Activated naive CD4-positive, alpha-beta T cell (primary cell): ENCODE measurements at regions not wholly inside any gene's neighbourhood (a gene's known extent, or its start where the extent isn't known, plus 50 kb on each side); places are given as distances from the start of the nearest gene placed in this dataset.

ENCODE experiments used
- DNase-seq, 4 experiments: peaks; one replicate each; lab custom pipeline; 2025; lab: John Stamatoyannopoulos, UW

DNA sequence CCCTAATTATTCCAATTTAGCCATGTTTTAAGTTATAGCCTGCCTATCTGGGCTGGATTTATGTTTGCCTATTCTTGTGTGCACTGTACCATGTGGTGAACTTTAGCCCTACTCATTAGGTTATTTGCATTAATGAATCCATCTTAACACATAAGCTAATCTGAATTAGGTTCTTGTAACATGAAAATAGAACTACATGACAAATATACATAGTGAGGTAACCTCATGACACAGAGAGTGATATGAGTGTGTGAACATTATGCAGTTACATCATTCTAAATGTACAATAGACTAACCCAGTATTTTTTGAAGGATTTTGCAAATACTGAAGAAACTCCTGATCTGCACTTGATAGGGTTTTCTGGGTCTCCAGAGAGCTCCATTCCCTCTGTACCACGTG is 733.7 kb upstream of the CITED2 start:
- DNase-seq: no peak

DNA sequence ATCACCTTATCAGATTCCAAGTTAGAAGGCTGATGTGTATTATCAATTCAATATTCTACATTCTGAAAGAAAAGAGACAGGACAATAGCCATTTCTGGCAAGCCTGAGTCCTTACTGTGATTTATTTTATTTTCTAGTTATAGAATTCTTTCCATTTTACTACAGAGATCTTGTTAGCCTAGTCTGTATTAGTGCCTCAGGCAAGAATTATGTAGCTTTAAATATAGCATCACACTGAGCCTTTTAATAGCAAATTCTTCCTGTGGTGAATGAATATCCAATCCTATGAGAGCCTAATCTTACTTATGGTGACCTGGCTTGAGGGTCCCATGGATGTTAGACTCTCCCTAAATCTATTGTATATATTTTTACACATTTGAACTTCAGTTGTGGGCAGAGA is 732.8 kb upstream of the CITED2 start:
- DNase-seq: no peak

DNA sequence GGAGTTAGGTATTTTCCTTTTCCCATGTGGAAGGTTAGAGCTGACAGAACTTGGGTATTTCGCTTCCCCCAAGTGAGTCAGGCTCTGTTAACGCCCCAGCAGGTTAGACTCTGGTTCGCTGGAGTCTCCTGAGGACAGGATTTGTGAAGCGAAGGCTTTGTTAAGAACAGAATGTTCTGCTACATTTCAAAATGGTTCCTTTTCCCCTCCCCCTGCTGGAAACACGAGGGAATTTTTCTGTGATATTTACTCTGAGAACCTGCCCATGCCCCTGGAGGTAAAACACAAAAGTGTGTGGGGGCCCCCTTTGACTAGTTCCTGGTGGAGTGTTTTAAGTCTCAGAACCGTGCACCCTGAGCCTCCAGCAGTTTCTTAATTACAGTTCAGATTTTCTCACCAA is 731.4 kb upstream of the CITED2 start:
- no peak for DNase-seq

DNA sequence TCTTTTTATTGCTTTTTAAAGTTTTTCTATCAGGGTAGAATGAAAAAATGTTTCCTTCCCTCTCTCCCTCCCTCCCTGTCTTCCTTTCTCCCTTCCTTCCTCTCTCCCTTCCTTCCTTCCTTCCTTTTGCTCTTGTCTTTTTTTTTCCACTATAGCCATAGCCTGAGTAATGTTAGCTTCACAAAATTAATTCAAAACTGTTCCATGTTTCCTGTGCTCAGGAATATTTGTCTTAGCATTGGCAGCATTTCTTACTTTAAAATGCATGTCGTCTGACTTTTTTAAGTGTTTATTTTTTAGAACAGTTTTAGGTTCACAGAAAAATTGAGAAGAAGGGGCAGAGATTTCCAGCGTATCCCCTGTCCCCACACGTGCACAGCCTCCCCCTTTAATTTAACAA is 730.8 kb upstream of the CITED2 start:
- DNase-seq: no peak

DNA sequence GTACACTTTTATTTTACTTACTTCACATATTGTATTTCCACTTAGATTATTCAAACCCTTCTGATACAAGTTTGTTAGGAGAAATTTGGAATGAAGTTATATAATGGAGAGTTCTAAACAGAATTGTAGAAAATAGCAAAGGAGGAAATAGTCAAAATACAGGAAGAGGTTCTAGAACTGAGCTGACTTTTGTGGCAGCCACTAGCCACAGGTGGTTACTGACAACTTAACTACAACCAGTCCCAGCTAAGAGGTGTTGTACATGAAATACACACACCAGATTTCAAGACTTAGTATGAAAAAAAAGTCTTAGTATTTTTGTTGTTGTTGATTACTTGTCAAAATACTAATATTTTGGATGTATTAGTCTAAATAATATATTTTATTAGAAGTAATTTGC is 727.4 kb upstream of the CITED2 start:
- no peak for DNase-seq

DNA sequence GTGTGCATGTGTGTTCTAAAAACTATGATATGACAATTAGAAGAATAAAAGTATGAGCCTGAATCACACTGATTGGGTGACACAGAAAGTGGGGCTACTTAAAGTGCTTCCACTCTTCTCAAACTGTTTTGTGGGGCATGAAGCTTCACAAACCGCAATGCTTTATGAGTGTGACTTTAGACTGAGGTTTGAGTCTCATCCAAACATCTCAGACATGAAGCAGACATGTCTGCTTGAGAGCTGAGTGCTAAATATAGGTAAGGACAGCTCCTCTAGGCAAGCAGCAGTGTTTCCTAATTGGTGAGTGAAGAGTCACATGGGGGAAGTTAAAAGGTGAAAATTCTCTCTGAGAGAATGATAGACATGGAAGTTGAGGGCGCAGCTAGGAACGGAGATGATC is 726.9 kb upstream of the CITED2 start:
- DNase-seq: no peak

DNA sequence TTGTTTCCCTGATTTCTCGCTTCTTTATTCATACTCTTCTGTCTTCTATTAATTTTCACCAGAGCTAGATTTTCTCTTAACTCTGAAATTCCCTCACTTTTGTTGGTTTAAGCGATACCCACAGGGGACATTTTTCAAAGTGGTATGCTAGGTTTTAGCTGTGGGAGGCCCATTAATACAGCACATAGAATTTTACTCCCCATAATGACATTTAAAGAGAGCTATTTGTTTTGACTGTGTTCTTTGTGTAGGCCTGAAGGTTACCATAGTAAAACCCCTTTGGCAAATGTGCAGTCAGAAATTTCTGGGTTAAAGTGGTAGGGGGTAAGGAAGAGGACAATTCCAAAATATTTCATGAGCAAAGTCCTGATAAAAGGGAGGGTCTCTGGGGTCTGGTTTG is 721.1 kb upstream of the CITED2 start:
- DNase-seq: no peak

DNA sequence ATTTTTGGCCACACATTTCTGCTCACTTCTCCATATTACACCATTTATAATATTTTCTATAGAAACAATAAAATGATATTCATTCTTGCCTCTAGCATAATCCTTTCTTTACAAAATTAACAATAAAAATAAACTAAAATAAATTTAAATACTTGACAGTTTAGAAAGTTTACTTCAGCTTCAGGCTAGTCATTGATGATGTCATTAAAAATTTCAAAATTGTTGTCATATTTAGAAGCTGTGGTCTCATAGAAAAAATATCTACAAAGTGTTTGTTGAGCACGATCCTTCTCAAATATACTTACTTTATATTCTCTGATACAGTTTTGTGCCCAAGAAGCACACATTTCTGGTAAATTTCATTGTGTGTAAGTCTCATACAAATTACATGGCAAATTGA is 717.4 kb upstream of the CITED2 start:
- no peak for DNase-seq

DNA sequence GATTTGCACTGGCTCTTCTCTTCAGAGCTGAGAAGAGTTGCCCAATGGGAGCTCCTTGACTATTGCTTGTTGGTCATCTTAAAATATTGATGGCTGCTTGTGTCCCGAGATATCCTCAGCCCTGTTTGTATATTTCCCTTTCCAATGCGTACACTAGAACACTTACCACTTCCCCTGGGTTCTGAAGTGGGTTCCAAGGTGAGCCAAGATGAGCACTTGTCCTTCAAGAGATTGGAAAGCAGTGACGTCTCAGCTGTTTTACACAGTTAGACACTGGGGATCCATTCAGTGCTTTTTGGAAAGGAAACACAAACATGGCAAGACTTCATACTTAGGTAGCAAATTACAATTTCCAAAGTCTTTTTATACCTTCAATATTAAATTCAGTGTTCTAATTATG is 716.4 kb upstream of the CITED2 start:
- no peak for DNase-seq

DNA sequence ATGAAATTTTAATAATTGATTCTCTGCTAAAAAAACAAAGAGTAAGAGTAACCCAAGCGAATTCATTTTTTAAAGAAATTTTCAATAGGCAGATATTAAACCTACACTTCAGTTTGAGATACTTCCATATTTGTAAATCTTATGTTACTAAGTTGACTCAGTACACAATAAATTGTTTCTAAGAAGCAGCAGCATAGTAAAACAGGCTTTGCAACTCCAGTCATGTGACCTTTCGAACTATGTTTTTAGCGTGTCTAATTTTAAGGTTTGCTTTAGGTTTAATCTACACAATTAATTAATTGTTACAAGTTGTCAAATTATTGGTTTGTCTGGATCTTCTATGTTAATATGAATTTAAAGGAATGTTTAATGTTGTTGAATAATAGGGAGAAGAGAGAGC is 708.9 kb upstream of the CITED2 start:
- DNase-seq: no peak

DNA sequence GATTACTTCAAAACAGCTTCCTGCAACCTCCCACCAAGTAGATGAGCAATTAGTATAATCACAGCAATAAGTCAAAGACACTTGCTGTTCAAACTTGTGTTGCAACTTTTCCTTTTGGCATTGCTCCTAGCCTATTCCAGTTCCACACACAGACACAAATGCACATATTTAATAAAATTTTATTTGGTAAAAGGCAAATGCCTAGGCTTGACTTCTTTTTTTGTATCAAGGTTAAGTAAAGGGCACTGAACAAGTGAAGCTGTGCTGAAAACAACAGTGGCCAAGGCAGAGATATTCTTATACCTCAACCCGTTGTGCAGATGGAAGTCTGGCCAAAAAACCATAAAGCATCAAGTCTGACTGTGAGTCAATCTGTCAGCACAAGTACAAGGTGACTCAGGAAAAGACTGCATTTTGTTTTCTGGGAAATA is 708.4 kb upstream of the CITED2 start:
- no peak for DNase-seq

DNA sequence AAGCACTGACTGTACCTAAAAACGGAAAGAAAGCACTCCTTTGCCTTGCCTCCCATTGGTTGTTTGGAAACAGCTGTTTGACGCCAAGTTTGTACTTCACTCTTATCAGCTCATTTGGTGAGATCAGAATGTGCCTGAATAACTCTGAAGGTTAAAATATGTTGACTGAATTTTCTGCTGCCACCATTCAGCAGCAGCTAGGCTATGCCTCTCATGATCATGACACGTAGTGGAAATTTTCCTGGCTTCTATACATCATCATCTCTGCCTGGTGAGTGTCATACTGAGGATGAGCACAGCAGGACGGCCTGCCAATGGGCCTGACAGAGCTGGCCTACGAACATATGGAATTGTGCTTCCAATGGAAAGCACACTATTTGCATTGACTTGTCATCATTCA is 704.9 kb upstream of the CITED2 start:
- no peak for DNase-seq

DNA sequence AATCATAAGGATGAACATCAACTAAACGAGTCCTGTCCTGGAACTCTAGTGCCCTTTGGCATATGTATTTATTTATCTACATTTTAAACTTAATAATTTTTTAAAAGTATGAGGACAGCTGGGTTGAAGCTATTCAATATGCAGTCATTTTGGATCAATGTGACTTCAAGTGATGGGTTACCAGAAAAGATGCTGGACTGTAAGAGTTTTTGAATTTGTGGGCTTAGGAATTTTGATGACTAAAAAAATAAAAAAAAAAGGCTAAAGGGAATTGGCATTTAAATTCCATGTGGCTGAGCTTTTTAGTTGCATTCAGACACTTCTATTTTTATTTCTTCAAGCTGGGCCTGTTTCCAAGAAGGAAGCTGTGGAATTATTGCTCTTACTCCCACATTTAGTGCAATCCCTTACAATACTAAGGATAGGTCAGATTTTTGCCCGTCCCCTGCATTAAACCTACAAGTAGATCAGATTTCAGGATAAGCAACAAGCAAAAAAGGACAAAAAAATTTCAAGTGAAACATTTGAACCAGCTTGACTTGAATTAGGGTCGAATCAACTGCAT is 704.2 kb upstream of the CITED2 start:
- no peak for DNase-seq

DNA sequence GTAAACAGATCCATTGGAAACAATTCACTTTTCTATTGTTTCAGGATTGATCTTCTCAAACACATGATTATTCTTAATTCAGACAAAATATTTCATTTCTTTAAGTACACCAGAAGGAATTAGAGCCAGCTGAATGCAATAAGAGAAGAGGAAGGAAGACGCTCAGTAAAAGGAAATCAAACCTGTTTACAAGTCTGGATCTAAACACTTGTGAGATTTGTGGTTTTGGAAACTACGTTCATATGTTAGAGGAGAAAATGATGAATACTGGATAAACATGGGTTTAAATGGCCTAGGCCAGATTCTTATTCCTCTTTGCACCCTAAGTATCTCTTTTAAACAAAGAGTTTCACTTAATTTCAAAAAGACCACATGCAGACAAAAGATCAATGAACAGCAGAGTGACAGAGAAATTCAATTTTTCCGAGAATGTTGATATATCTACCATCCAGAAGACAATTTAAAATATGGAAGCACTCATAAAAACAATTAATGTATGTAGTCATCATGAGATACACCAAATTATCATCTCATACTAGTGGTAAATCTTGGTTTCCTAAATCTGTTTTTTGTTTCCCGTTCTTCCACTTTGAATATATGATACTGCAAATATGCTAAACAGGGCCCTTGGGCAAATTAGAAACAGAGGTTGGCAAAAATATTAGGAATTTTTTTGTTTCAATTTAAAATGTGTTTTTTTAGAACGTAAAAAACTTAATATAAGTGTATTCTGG is 703.5 kb upstream of the CITED2 start:
- no peak for DNase-seq

DNA sequence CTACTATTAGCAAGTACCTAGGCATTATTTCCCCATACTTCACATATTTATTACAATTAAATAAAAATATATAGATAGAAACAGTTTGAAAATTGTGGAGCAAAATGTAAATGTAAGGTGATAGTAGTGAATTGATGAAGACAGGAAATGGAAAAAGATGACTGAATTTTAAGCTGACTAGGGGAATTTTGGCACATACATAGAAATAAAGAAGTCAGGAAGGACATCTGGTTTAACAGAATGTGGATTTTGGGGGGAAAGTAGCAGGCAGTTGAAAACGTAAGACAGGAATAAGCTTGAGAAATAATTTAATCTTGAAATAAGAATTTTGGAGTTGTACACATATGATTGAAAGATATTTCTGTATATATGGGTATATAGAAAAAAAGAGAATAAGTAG is 701.7 kb upstream of the CITED2 start:
- DNase-seq: no peak

DNA sequence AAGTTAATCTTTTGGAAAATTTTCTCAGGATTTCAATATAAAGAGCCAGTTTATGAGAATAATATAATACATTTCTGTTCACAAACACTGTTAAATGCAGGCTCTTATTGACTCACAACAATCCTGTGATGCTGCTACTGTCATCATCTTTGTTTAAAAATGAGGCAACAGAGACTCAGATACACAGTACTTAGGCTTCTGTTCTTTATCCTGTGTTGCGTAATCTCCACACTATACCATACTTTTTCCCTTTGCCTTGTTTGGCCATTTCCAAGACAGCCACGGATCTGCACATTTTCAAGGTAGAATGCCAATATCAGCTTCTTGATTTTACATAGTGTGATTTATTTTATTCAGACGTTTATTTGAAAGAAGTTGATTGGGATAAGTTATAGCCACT is 699.0 kb upstream of the CITED2 start:
- DNase-seq: no peak

DNA sequence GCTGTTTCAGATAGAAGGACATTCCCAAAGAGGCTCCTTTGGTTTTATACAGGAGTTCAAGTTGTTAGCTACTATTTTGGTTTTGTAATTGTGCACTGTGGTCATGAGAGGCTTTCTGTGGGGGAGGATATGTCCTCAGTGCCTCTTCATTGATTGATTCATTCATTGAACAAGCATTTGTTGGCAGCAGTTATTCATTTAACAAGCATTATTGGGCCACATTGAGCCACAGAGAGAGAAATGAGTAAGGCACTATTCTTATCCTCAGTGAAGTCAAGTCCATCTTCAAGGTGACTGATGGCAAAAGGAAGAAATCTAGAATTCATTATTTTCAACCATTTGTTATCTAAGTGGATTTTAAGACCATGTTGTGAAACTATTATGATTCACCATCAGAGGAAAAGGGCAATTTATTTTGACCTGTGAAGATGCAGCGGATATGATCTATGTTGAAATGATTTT is 697.2 kb upstream of the CITED2 start:
- DNase-seq: no peak

DNA sequence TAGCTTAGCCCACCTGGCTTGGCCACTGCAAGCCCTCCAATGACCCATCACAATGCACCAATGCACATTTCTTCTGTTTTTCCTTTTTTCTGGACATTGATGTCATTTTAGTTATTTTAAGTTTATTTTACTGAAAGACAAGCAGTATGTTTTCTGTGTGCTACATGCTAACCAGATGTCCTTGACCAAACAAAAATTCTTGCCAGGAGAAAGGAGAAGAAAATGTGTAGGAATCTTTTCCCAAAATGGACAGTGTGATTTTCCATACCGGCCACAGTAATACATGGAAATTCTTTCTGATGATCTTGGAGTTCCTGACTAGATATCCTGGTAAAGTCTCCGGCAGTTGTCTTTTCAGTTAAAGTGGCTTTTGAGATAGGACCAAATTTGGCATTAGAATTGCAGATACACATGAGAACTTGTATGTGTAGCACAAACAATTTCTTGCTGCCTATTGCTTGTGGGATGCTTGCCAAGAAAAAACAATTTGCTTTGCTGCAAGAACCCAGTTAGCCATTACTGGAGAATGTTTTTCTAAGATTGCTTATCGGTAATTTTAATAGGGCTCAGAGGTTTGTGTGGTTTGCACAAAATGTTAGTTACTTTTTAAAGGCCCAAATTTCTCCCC is 696.5 kb upstream of the CITED2 start:
- no peak for DNase-seq

DNA sequence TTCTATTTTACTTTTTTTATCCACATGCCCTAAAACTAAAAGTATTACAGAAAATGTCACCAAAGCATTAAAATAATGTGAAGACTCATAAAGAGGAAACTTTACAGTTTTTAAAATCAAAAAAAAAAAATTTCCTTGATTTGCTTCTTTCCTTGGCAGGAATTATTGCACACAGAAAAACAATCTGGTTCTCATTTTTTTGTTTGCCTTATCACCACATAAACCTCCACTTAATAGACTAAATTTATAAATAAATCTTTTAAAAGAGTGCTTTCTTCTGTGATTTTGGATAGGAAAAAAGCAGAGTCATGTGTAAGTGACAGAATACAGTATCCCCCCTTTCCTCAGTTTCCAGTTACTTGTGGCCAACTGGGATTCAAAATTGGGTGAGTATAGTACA is 695.1 kb upstream of the CITED2 start:
- no peak for DNase-seq

DNA sequence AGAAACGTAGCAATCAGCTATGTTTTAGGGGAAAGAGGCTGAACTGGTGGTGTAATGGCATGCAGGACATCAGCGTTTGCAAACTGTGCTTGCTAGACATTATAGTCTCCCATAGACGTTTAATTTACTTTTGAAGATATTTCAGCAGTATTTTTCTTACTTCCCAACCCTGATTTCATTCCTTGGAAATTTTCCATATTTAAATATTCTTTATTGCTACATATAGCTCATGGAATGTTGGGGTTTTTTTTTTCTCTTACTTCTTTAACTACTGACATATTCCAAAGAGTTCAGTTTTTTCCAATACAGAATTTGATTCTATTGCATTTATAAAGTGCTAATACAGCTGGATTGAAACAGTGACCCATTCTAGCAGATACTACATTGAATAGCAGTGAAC is 694.4 kb upstream of the CITED2 start:
- DNase-seq: no peak

DNA sequence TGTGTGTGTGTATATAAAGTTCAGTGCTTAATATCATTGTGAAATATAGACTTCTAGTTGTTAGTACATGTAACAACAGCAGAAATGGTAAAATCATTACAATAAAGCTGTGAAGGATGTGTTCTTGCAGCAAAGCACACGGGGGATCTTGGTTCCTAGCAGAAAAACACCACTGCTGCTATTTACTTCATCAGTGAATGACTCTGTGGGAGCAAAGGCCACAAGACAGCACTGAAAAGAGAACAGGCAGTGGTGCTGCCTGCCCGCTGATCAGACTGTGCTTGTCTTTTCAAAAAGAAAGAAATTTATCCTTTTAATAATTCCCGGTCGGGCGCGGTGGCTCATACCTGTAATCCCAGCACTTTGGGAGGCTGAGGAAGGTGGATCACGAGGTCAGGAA is 689.9 kb upstream of the CITED2 start:
- DNase-seq: no peak

DNA sequence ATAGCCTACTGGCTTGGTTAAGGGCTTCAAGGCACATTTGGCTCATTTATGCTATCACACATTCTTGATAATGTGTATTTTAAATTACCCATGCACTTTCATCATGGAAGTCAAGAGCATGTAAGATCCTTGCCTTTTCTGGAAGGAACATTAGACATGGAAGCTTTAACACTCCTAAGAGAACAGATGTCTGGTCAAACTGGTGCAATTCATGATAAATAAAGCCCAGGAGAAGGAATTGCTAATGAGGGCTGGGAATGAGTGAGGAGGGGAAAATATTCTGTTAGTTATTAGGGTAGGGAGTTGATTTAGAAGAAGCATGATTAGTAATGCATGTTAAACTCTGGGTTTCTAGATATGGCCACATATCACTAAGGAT is 688.6 kb upstream of the CITED2 start:
- DNase-seq: no peak
